AG04450 (cell line): ENCODE measurements at regions not wholly inside any gene's neighbourhood (a gene's known extent, or its start where the extent isn't known, plus 50 kb on each side); places are given as distances from the start of the nearest gene placed in this dataset.

Source experiments
- CTCF ChIA-PET: fragments of 300-600, 350-600 bp; formaldehyde crosslinking; extraction: SDS; loops from one replicate; lab custom pipeline; 2022; ENCODE audit warnings: antibody characterized with exemption, inconsistent platforms; lab: Charles Lee
- POLR2A ChIA-PET: fragments of 350-600 bp; formaldehyde crosslinking; extraction: SDS; loops from one replicate; lab custom pipeline; 2021; ENCODE audit warnings: antibody characterized with exemption, inconsistent platforms; lab: Yijun Ruan, JAX
- DNase-seq: peaks from one replicate; pipeline ENCODE4 v3.0.0-alpha.2; 2011; ENCODE audit warnings: low read depth, low spot score
- H3K27ac ChIP-seq: one replicate; pipeline ENCODE4 v1.5.1; 2012; ENCODE audit warnings: low read depth, low read length, control low read depth
- H3K27me3 ChIP-seq: one replicate; pipeline ENCODE4 v1.6.0; 2012; ENCODE audit warnings: low read length; ENCODE audit not compliant: control insufficient read depth, insufficient read depth
- H3K4me3 ChIP-seq: 2 replicates; pipeline ENCODE4 v1.5.1; 2011; ENCODE audit warnings: mild to moderate bottlenecking, low read depth, low read length, control low read depth
- H3K9me3 ChIP-seq: 2 replicates; pipeline ENCODE4 v1.5.1; 2012; ENCODE audit warnings: low read length; ENCODE audit not compliant: control insufficient read depth, insufficient read depth
- CTCF ChIP-seq: IDR thresholded peaks from 2 replicates; pipeline ENCODE4 v1.5.1; 2011; ENCODE audit warnings: low read depth, low read length, control low read depth, inconsistent platforms

GRCh38 chr11:91854171-91854570 lies 370.4 kb upstream of the FAT3 start:
- Histone ChIP-seq H3K27me3 (no peaks in the 10 kb centered on the region), H3K27ac (no peak overlapping the region), H3K4me3 (no peak overlapping the region), H3K9me3 (no peaks in the 10 kb centered on the region)
- TF ChIP-seq CTCF, result no peak
- POLR2A ChIA-PET, result no interaction called here
- CTCF ChIA-PET, result no interaction called here
- DNase-seq, result no peak

- TF ChIP-seq CTCF, result no peak
- CTCF ChIA-PET, result no interaction called here
- H3K27ac ChIP-seq, result no peak overlapping the region
- POLR2A ChIA-PET, result no interaction called here
- DNase-seq, result no peak
- H3K4me3 ChIP-seq, result no peak overlapping the region
- H3K27me3 ChIP-seq, result no peaks in the 10 kb centered on the region
- H3K9me3 ChIP-seq, result no peaks in the 10 kb centered on the region
Measured at GRCh38 chr11:91851908-91852307, 372.7 kb upstream of the FAT3 start.

GRCh38 chr11:91850533-91851275 lies 373.9 kb upstream of the FAT3 start:
- Histone ChIP-seq H3K27ac (no peak overlapping the region), H3K27me3 (no peaks in the 10 kb centered on the region), H3K4me3 (no peak overlapping the region), H3K9me3 (no peaks in the 10 kb centered on the region)
- DNase-seq, result no peak
- TF ChIP-seq CTCF, result no peak
- POLR2A ChIA-PET, result no interaction called here
- CTCF ChIA-PET, result no interaction called here

- POLR2A ChIA-PET, result no interaction called here
- no peak for DNase-seq
- CTCF ChIA-PET, result no interaction called here
Measured at GRCh38 chr11:91850021-91850420, 374.6 kb upstream of the FAT3 start.

GRCh38 chr11:91846649-91847048 lies 378.0 kb upstream of the FAT3 start:
- H3K4me3 ChIP-seq, result no peak overlapping the region
- ChIA-PET CTCF (no interaction called here), POLR2A (no interaction called here)
- no peak overlapping the region for H3K27ac ChIP-seq
- no peaks in the 10 kb centered on the region for H3K27me3 ChIP-seq
- no peak for DNase-seq
- no peaks in the 10 kb centered on the region for H3K9me3 ChIP-seq
- no peak for TF ChIP-seq CTCF

More at GRCh38 chr11:91850021-91850420, 374.6 kb upstream of the FAT3 start:
- Histone ChIP-seq H3K4me3 (no peak overlapping the region), H3K27me3 (no peaks in the 10 kb centered on the region), H3K27ac (no peak overlapping the region), H3K9me3 (no peaks in the 10 kb centered on the region)
- no peak for TF ChIP-seq CTCF
